MCF 10A (cell line): ENCODE measurements at regions not wholly inside any gene's neighbourhood (a gene's known extent, or its start where the extent isn't known, plus 50 kb on each side); places are given as distances from the start of the nearest gene placed in this dataset.

Experiments used
- BruUV-seq: library from RNA; stranded (reverse); fragments of 400-500 nt; replicated peaks from 2 replicates; lab custom pipeline; 2021; lab: Mats Ljungman, UMichigan
- CTCF ChIA-PET: fragments of 300-600 bp; sonication (Branson Sonifier 250); formaldehyde crosslinking; extraction: SDS; loops from one replicate; lab custom pipeline; 2021; ENCODE audit warnings: antibody characterized with exemption, inconsistent platforms; lab: Yijun Ruan, JAX
- POLR2A ChIA-PET: fragments of 300-600, 350-650 bp; sonication (Branson Sonifier 250); formaldehyde crosslinking; extraction: SDS; loops from one replicate; lab custom pipeline; 2020; ENCODE audit warnings: antibody characterized with exemption, inconsistent platforms; lab: Yijun Ruan, JAX
- DNase-seq: peaks from one replicate; pipeline ENCODE4 v3.0.0-alpha.2; 2018; ENCODE audit not compliant: unreplicated experiment
- H3K27ac Mint-ChIP-seq: one replicate; pipeline ENCODE4 v1.8.0; 2022; ENCODE audit warnings: mild to moderate bottlenecking, low read depth, mixed read lengths; ENCODE audit not compliant: unreplicated experiment
- H3K27me3 Mint-ChIP-seq: one replicate; pipeline ENCODE4 v1.8.0; 2022; ENCODE audit warnings: mixed read lengths; ENCODE audit not compliant: insufficient read depth, unreplicated experiment
- H3K36me3 Mint-ChIP-seq: one replicate; pipeline ENCODE4 v1.8.0; 2022; ENCODE audit warnings: mild to moderate bottlenecking, moderate library complexity, mixed read lengths; ENCODE audit not compliant: insufficient read depth, unreplicated experiment
- H3K4me1 Mint-ChIP-seq: one replicate; pipeline ENCODE4 v1.8.0; 2022; ENCODE audit warnings: mixed read lengths; ENCODE audit not compliant: insufficient read depth, unreplicated experiment
- H3K4me3 Mint-ChIP-seq: one replicate; pipeline ENCODE4 v1.8.0; 2022; ENCODE audit warnings: mild to moderate bottlenecking, moderate library complexity, mixed read lengths; ENCODE audit not compliant: unreplicated experiment
- H3K9me3 Mint-ChIP-seq: one replicate; pipeline ENCODE4 v1.8.0; 2022; ENCODE audit warnings: mixed read lengths; ENCODE audit not compliant: unreplicated experiment
- CTCF ChIP-seq: fragments of 200-600 bp; IDR thresholded peaks from one replicate; pipeline ENCODE4 v1.8.0; 2022; ENCODE audit warnings: antibody characterized with exemption, mild to moderate bottlenecking; ENCODE audit not compliant: unreplicated experiment
- intact Hi-C: fragments of 100-400 bp; cut with micrococcal nuclease; formaldehyde crosslinking; loops from 2 replicates; pipeline ENCODE4 v1.14.1; 2022

- CTCF ChIA-PET, result no interaction called here
- intact Hi-C loops, result no loop called here
- peaks cover 95% of the 10 kb centered on the region for H3K27me3 Mint-ChIP-seq
- H3K4me1 Mint-ChIP-seq, result no peaks in the 10 kb centered on the region
- no TSS peak for BruUV-seq
- no peak for DNase-seq
- no peak overlapping the region for H3K27ac Mint-ChIP-seq
- H3K36me3 Mint-ChIP-seq, result no peaks in the 10 kb centered on the region
- POLR2A ChIA-PET, result no interaction called here
- TF ChIP-seq CTCF, result no peak
- no peaks in the 10 kb centered on the region for H3K9me3 Mint-ChIP-seq
- H3K4me3 Mint-ChIP-seq, result no peak overlapping the region
Measured at GRCh38 chr16:74029115-74029792, 267.4 kb upstream of the PSMD7 start.

- no peaks in the 10 kb centered on the region for H3K9me3 Mint-ChIP-seq
- H3K4me3 Mint-ChIP-seq, result no peak overlapping the region
- CTCF ChIA-PET, result interaction anchor here (0.6 to 1.2 kb wide), 2 partner anchors 37 to 1194 kb away, joined by 3 read pairs; no protein-coding TSS in a partner anchor
- POLR2A ChIA-PET, result no interaction called here
- H3K27ac Mint-ChIP-seq, result no peak overlapping the region
- TF ChIP-seq CTCF, result no peak
- no peak for DNase-seq
- H3K36me3 Mint-ChIP-seq, result no peaks in the 10 kb centered on the region
- no TSS peak for BruUV-seq
- intact Hi-C loops, result no loop called here
- H3K27me3 Mint-ChIP-seq, result peaks cover 87% of the 10 kb centered on the region
- H3K4me1 Mint-ChIP-seq, result no peaks in the 10 kb centered on the region
Measured at GRCh38 chr16:74026373-74027281, 270.0 kb upstream of the PSMD7 start.

- Mint-ChIP-seq H3K4me3 (no peak overlapping the region), H3K4me1 (no peaks in the 10 kb centered on the region), H3K27me3 (peaks cover 86% of the 10 kb centered on the region), H3K27ac (no peak overlapping the region), H3K9me3 (no peaks in the 10 kb centered on the region), H3K36me3 (no peaks in the 10 kb centered on the region)
- ChIA-PET POLR2A (no interaction called here), CTCF (no interaction called here)
- intact Hi-C loops, result no loop called here
- no peak for TF ChIP-seq CTCF
- no TSS peak for BruUV-seq
- DNase-seq, result no peak
Measured at GRCh38 chr16:74024953-74025352, 271.7 kb upstream of the PSMD7 start.

GRCh38 chr16:74020095-74020670 is 276.4 kb upstream of the PSMD7 start:
- ChIA-PET POLR2A (no interaction called here), CTCF (no interaction called here)
- no peak for TF ChIP-seq CTCF
- BruUV-seq, result no TSS peak
- peaks cover 63% of the 10 kb centered on the region for H3K27me3 Mint-ChIP-seq
- no peak overlapping the region for H3K4me3 Mint-ChIP-seq
- no peaks in the 10 kb centered on the region for H3K4me1 Mint-ChIP-seq
- no peak for DNase-seq
- intact Hi-C loops, result no loop called here
- H3K27ac Mint-ChIP-seq, result no peak overlapping the region
- H3K9me3 Mint-ChIP-seq, result no peaks in the 10 kb centered on the region
- no peaks in the 10 kb centered on the region for H3K36me3 Mint-ChIP-seq
